AG04450 (cell line): ENCODE measurements at regions not wholly inside any gene's neighbourhood (a gene's known extent, or its start where the extent isn't known, plus 50 kb on each side); places are given as distances from the start of the nearest gene placed in this dataset.

Source experiments
- CTCF ChIA-PET: fragments of 300-600, 350-600 bp; formaldehyde crosslinking; extraction: SDS; loops from one replicate; lab custom pipeline; 2022; ENCODE audit warnings: antibody characterized with exemption, inconsistent platforms; lab: Charles Lee
- POLR2A ChIA-PET: fragments of 350-600 bp; formaldehyde crosslinking; extraction: SDS; loops from one replicate; lab custom pipeline; 2021; ENCODE audit warnings: antibody characterized with exemption, inconsistent platforms; lab: Yijun Ruan, JAX
- DNase-seq: peaks from one replicate; pipeline ENCODE4 v3.0.0-alpha.2; 2011; ENCODE audit warnings: low read depth, low spot score
- H3K27ac ChIP-seq: one replicate; pipeline ENCODE4 v1.5.1; 2012; ENCODE audit warnings: low read depth, low read length, control low read depth
- H3K27me3 ChIP-seq: one replicate; pipeline ENCODE4 v1.6.0; 2012; ENCODE audit warnings: low read length; ENCODE audit not compliant: control insufficient read depth, insufficient read depth
- H3K4me3 ChIP-seq: 2 replicates; pipeline ENCODE4 v1.5.1; 2011; ENCODE audit warnings: mild to moderate bottlenecking, low read depth, low read length, control low read depth
- H3K9me3 ChIP-seq: 2 replicates; pipeline ENCODE4 v1.5.1; 2012; ENCODE audit warnings: low read length; ENCODE audit not compliant: control insufficient read depth, insufficient read depth
- TF ChIP-seq, protein P1 (sequence below): IDR thresholded peaks from 2 replicates; pipeline ENCODE4 v1.5.1; 2011; ENCODE audit warnings: low read depth, low read length, control low read depth, inconsistent platforms

- ChIA-PET CTCF (no interaction called here), POLR2A (no interaction called here)
- peaks cover 6% of the 10 kb centered on the region; the same call in 1 of the 2 replicates for H3K9me3 ChIP-seq
- H3K27me3 ChIP-seq = no peaks in the 10 kb centered on the region
- TF ChIP-seq, protein P1, sequence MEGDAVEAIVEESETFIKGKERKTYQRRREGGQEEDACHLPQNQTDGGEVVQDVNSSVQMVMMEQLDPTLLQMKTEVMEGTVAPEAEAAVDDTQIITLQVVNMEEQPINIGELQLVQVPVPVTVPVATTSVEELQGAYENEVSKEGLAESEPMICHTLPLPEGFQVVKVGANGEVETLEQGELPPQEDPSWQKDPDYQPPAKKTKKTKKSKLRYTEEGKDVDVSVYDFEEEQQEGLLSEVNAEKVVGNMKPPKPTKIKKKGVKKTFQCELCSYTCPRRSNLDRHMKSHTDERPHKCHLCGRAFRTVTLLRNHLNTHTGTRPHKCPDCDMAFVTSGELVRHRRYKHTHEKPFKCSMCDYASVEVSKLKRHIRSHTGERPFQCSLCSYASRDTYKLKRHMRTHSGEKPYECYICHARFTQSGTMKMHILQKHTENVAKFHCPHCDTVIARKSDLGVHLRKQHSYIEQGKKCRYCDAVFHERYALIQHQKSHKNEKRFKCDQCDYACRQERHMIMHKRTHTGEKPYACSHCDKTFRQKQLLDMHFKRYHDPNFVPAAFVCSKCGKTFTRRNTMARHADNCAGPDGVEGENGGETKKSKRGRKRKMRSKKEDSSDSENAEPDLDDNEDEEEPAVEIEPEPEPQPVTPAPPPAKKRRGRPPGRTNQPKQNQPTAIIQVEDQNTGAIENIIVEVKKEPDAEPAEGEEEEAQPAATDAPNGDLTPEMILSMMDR = no peak
- no peak overlapping the region for H3K27ac ChIP-seq
- H3K4me3 ChIP-seq = no peak overlapping the region
- no peak for DNase-seq
These were observed 535.8 kb downstream of the TENT5A start for GRCh38 chr6:81216668-81217067.

DNA sequence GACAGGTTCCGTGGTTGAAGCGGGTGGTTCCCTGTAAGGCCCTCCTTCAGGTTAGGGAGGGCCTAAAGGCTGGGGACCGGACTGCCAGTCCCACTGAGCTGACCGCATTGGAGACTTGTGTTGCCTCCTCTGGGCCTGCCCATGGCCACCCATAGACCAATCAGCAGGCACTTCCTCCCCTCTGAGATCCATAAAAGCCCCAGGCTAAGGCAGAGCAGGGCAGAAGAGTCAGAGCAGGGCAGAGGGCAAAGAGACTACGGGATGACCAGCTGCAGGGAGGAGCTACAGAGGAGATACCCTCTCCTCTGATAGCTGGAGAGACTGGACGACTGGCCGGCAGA lies 537.4 kb downstream of the TENT5A start:
- no peak for DNase-seq
- Histone ChIP-seq H3K27ac (no peak overlapping the region), H3K27me3 (no peaks in the 10 kb centered on the region), H3K9me3 (peaks cover 6% of the 10 kb centered on the region; the same call in 1 of the 2 replicates), H3K4me3 (no peak overlapping the region)
- TF ChIP-seq, protein P1 = no peak
- CTCF ChIA-PET = no interaction called here
- POLR2A ChIA-PET = no interaction called here

DNA sequence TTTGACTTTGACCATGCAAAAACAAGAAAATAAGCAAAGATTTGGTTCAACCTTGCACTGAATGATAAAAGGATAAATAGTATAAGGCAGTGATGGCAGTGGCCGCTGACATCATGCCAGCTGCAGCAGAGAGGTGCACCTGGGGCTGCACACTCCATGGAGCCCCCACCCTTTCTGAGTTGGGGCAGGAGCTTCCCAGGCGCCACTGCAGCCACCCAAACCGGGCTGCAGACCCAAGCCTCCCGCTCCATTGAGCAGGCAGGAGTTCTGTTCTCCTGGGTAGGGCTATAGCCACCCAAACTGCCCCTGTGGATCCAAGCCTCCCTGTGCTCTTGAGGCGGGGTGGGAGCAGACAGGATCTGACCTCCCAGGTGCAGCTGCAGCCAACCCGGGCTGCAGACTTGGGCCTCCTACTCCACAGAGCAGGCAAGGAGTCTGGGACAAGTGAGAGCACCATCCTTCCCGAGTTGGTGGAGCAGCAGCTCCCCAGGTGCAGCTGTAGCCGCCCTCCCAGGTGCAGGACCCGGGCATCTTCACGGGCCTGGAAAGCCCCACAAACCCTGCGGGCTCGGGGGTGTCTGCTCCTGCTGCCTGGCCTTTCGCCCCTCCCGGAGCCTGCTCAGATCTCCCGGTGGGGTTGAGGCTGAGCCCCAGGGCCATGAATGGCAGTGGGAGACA lies 537.9 kb downstream of the TENT5A start:
- TF ChIP-seq, protein P1 = no peak
- DNase-seq = no peak
- ChIA-PET CTCF (no interaction called here), POLR2A (no interaction called here)
- Histone ChIP-seq H3K27me3 (no peaks in the 10 kb centered on the region), H3K9me3 (peaks cover 6% of the 10 kb centered on the region; the same call in 1 of the 2 replicates), H3K4me3 (no peak overlapping the region), H3K27ac (no peak overlapping the region)

DNA sequence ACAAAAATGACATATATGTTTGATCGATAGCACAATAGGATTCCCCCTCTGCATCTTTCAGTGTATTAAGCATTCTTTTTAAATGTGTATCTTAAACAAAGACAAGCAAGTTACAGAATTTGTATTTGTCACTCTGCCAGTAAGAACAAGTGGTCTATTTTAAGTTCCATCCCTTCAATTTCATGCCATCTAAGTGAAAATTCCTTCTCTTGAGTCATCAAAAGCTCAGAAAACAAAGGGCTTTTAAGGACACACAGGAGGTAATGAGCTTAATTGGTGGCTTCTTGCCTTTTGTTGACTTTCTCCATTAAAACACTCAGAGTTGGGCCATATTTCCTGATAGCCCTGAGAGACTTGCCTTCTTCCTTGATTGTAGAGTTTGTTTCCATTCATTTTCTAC lies 547.8 kb downstream of the TENT5A start:
- H3K27me3 ChIP-seq = no peaks in the 10 kb centered on the region
- DNase-seq = no peak
- H3K27ac ChIP-seq = no peak overlapping the region
- CTCF ChIA-PET = no interaction called here
- TF ChIP-seq, protein P1 = no peak
- POLR2A ChIA-PET = no interaction called here
- H3K9me3 ChIP-seq = no peaks in the 10 kb centered on the region; the same call in 1 of the 2 replicates
- H3K4me3 ChIP-seq = no peak overlapping the region

- H3K27ac ChIP-seq = no peak overlapping the region
- no peaks in the 10 kb centered on the region for H3K9me3 ChIP-seq
- ChIA-PET CTCF (no interaction called here), POLR2A (no interaction called here)
- DNase-seq = no peak
- TF ChIP-seq, protein P1 = no peak
- no peaks in the 10 kb centered on the region for H3K27me3 ChIP-seq
- H3K4me3 ChIP-seq = no peak overlapping the region
These were observed 558.1 kb downstream of the TENT5A start for GRCh38 chr6:81194374-81194773.
